Neural cell (in vitro differentiated cells): ENCODE measurements at regions not wholly inside any gene's neighbourhood (a gene's known extent, or its start where the extent isn't known, plus 50 kb on each side); places are given as distances from the start of the nearest gene placed in this dataset.

Experiments
- H2AFZ ChIP-seq: fragments of 200-600, 300-800 bp; sonication (generic), shearing (Covaris generic); 2 replicates; pipeline ENCODE4 v1.6.0; 2014; ENCODE audit warnings: low read depth, mild to moderate bottlenecking, antibody characterized with exemption, low read length, moderate library complexity
- H3F3A ChIP-seq: fragments of 200-600 bp; shearing (Covaris generic); 2 replicates; pipeline ENCODE4 v1.6.1; 2016; ENCODE audit warnings: mild to moderate bottlenecking, moderate library complexity, mixed read lengths, antibody characterized with exemption, low read length; ENCODE audit not compliant: insufficient read depth, poor library complexity, severe bottlenecking
- H3K27ac ChIP-seq: fragments of 200-600, 300-800 bp; sonication (generic), shearing (Covaris generic); 2 replicates; pipeline ENCODE4 v1.5.1; 2014; ENCODE audit warnings: mild to moderate bottlenecking, low read length, moderate library complexity
- H3K27me3 ChIP-seq: fragments of 300-800, 200-600 bp; sonication (generic), shearing (Covaris generic); 2 replicates; pipeline ENCODE4 v1.6.0; 2014; ENCODE audit warnings: mild to moderate bottlenecking, low read depth, low read length, moderate library complexity; ENCODE audit not compliant: insufficient read depth
- H3K36me3 ChIP-seq: fragments of 300-800, 200-600 bp; sonication (generic), shearing (Covaris generic); 2 replicates; pipeline ENCODE4 v1.5.1; 2014; ENCODE audit warnings: mild to moderate bottlenecking, antibody characterized with exemption, low read length, moderate library complexity; ENCODE audit not compliant: insufficient read depth
- H3K4me2 ChIP-seq: fragments of 300-800, 200-600 bp; sonication (generic), shearing (Covaris generic); 2 replicates; pipeline ENCODE4 v1.6.0; 2014; ENCODE audit warnings: mild to moderate bottlenecking, low read length
- H3K4me3 ChIP-seq: fragments of 300-800, 200-600 bp; sonication (generic), shearing (Covaris generic); 2 replicates; pipeline ENCODE4 v1.5.1; 2014; ENCODE audit warnings: mild to moderate bottlenecking, low read length, moderate library complexity
- H3K79me2 ChIP-seq: fragments of 200-600 bp; shearing (Covaris generic); replicated peaks from 2 replicates; pipeline ENCODE4 v1.6.0; 2014; ENCODE audit warnings: mild to moderate bottlenecking, low read length, moderate library complexity; ENCODE audit not compliant: insufficient read depth
- H3K9ac ChIP-seq: fragments of 300-800, 200-600 bp; sonication (generic), shearing (Covaris generic); 2 replicates; pipeline ENCODE4 v1.6.1; 2016; ENCODE audit warnings: mild to moderate bottlenecking, low read length, mixed read lengths
- H3K9me2 ChIP-seq: fragments of 200-600 bp; shearing (Covaris generic); 2 replicates; pipeline ENCODE4 v1.6.1; 2016; ENCODE audit warnings: mild to moderate bottlenecking, low read length, mixed read lengths; ENCODE audit not compliant: insufficient read depth
- H3K9me3 ChIP-seq: fragments of 200-600, 300-800 bp; sonication (generic), shearing (Covaris generic); 2 replicates; pipeline ENCODE4 v1.6.1; 2016; ENCODE audit warnings: mild to moderate bottlenecking, mixed run types, low read length, moderate library complexity, mixed read lengths
- H4K20me1 ChIP-seq: fragments of 200-600 bp; shearing (Covaris generic); 2 replicates; pipeline ENCODE4 v1.6.1; 2016; ENCODE audit warnings: mild to moderate bottlenecking, mixed run types; ENCODE audit not compliant: insufficient read depth
- EP300 ChIP-seq: fragments of 450-650 bp; conservative IDR thresholded peaks from 2 replicates; pipeline ENCODE4 v1.6.1; 2014; ENCODE audit warnings: antibody characterized with exemption, mild to moderate bottlenecking, moderate library complexity; ENCODE audit not compliant: poor library complexity, severe bottlenecking
- EZH2 ChIP-seq: fragments of 200-600, 300-800 bp; shearing (Covaris generic), sonication (generic); IDR thresholded peaks from 2 replicates; pipeline ENCODE4 v1.6.1; 2014; ENCODE audit warnings: antibody characterized with exemption, low read length, borderline replicate concordance, mild to moderate bottlenecking; ENCODE audit not compliant: insufficient read depth, poor library complexity, severe bottlenecking
- MXI1 ChIP-seq: fragments of 450-650 bp; conservative IDR thresholded peaks from 2 replicates; pipeline ENCODE4 v1.6.1; 2014; ENCODE audit warnings: antibody characterized with exemption, mild to moderate bottlenecking; ENCODE audit not compliant: poor library complexity, severe bottlenecking
- POLR2AphosphoS5 ChIP-seq: IDR thresholded peaks from 2 replicates; pipeline ENCODE4 v1.6.1; 2012
- RAD21 ChIP-seq: fragments of 450-650 bp; conservative IDR thresholded peaks from 2 replicates; pipeline ENCODE4 v1.6.1; 2014; ENCODE audit warnings: antibody characterized with exemption, mild to moderate bottlenecking, moderate library complexity
- SMC3 ChIP-seq: fragments of 450-650 bp; conservative IDR thresholded peaks from 2 replicates; pipeline ENCODE4 v1.6.1; 2014; ENCODE audit warnings: antibody characterized with exemption, mild to moderate bottlenecking, moderate library complexity; ENCODE audit not compliant: poor library complexity
- TAF1 ChIP-seq: IDR thresholded peaks from 2 replicates; pipeline ENCODE4 v1.6.1; 2012; ENCODE audit warnings: low read depth
- TF ChIP-seq, protein P1 (sequence below): IDR thresholded peaks from 2 replicates; pipeline ENCODE4 v1.6.1; 2012; ENCODE audit warnings: borderline replicate concordance
- TF ChIP-seq, protein P2 (sequence below): fragments of 450-650 bp; IDR thresholded peaks from 2 replicates; pipeline ENCODE4 v1.5.1; 2014; ENCODE audit warnings: antibody characterized with exemption, mild to moderate bottlenecking, moderate library complexity; ENCODE audit not compliant: poor library complexity, severe bottlenecking

DNA sequence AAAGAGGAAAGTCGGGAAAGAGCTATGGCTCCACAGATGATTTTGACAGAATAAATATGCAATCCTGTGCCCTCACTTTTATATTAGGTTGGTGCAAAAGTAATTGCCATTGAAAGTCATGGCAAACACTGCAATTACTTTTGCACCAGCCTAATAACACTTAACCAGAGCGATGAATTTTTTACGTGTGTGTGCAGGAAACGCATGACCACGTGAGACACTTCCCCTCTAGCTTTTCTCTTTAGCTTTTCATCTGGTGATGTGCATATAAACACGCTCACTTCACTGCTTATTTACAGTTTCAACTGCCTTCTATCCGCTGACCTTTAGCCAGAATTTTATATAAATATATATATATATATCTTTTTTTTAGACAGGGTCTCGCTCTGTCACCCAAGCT, 216.3 kb upstream of the PSMD7 start:
- Histone ChIP-seq H3K79me2 (no peaks in the 10 kb centered on the region), H3K36me3 (no peaks in the 10 kb centered on the region), H3K9me3 (no peaks in the 10 kb centered on the region)

DNA sequence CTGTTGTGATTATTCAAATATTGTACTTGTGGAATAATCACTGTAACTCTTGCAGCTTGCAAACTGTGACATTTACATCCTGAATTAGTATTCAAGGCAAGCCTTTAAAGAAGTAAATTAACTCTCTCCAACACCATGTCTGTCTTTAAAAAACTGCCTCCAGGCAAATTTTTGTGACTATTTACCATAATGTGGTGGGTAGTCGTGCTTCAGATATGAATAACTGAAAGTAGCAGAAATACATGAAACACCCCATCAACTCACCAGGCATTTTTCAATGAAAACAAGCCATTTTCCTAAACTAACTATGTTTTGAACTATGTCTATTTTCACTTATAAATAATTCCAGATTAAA, 217.4 kb upstream of the PSMD7 start:
- no peak overlapping the region for H3K27ac ChIP-seq
- no peak for TF ChIP-seq RAD21
- TF ChIP-seq TAF1, result no peak
- no peak for TF ChIP-seq EP300
- no peak for TF ChIP-seq MXI1
- no peak for TF ChIP-seq POLR2AphosphoS5
- TF ChIP-seq SMC3, result no peak
- TF ChIP-seq EZH2, result no peak
- TF ChIP-seq, protein P1, sequence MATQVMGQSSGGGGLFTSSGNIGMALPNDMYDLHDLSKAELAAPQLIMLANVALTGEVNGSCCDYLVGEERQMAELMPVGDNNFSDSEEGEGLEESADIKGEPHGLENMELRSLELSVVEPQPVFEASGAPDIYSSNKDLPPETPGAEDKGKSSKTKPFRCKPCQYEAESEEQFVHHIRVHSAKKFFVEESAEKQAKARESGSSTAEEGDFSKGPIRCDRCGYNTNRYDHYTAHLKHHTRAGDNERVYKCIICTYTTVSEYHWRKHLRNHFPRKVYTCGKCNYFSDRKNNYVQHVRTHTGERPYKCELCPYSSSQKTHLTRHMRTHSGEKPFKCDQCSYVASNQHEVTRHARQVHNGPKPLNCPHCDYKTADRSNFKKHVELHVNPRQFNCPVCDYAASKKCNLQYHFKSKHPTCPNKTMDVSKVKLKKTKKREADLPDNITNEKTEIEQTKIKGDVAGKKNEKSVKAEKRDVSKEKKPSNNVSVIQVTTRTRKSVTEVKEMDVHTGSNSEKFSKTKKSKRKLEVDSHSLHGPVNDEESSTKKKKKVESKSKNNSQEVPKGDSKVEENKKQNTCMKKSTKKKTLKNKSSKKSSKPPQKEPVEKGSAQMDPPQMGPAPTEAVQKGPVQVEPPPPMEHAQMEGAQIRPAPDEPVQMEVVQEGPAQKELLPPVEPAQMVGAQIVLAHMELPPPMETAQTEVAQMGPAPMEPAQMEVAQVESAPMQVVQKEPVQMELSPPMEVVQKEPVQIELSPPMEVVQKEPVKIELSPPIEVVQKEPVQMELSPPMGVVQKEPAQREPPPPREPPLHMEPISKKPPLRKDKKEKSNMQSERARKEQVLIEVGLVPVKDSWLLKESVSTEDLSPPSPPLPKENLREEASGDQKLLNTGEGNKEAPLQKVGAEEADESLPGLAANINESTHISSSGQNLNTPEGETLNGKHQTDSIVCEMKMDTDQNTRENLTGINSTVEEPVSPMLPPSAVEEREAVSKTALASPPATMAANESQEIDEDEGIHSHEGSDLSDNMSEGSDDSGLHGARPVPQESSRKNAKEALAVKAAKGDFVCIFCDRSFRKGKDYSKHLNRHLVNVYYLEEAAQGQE, result no peak
- TF ChIP-seq, protein P2, sequence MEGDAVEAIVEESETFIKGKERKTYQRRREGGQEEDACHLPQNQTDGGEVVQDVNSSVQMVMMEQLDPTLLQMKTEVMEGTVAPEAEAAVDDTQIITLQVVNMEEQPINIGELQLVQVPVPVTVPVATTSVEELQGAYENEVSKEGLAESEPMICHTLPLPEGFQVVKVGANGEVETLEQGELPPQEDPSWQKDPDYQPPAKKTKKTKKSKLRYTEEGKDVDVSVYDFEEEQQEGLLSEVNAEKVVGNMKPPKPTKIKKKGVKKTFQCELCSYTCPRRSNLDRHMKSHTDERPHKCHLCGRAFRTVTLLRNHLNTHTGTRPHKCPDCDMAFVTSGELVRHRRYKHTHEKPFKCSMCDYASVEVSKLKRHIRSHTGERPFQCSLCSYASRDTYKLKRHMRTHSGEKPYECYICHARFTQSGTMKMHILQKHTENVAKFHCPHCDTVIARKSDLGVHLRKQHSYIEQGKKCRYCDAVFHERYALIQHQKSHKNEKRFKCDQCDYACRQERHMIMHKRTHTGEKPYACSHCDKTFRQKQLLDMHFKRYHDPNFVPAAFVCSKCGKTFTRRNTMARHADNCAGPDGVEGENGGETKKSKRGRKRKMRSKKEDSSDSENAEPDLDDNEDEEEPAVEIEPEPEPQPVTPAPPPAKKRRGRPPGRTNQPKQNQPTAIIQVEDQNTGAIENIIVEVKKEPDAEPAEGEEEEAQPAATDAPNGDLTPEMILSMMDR, result no peak
- no peaks in the 10 kb centered on the region for H3K9me2 ChIP-seq
- H3K36me3 ChIP-seq, result no peaks in the 10 kb centered on the region
- H2AFZ ChIP-seq, result no peak overlapping the region
- no peaks in the 10 kb centered on the region for H4K20me1 ChIP-seq
- no peaks in the 10 kb centered on the region for H3F3A ChIP-seq
- H3K4me3 ChIP-seq, result no peak overlapping the region
- no peaks in the 10 kb centered on the region for H3K79me2 ChIP-seq
- H3K9me3 ChIP-seq, result no peaks in the 10 kb centered on the region
- no peaks in the 10 kb centered on the region for H3K27me3 ChIP-seq
- H3K9ac ChIP-seq, result no peak overlapping the region
- no peak overlapping the region for H3K4me2 ChIP-seq

More for the DNA sequence above, 216.3 kb upstream of the PSMD7 start:
- no peaks in the 10 kb centered on the region for H3K9me2 ChIP-seq
- H3K27me3 ChIP-seq, result no peaks in the 10 kb centered on the region
- no peak for TF ChIP-seq POLR2AphosphoS5
- TF ChIP-seq, protein P1, result no peak
- TF ChIP-seq RAD21, result no peak
- no peak for TF ChIP-seq TAF1
- TF ChIP-seq, protein P2, result no peak
- TF ChIP-seq MXI1, result no peak
- TF ChIP-seq SMC3, result no peak
- TF ChIP-seq EP300, result no peak
- no peak for TF ChIP-seq EZH2
- H4K20me1 ChIP-seq, result no peaks in the 10 kb centered on the region
- no peak overlapping the region for H3K4me3 ChIP-seq
- no peak overlapping the region for H3K9ac ChIP-seq
- H3K27ac ChIP-seq, result no peak overlapping the region
- no peak overlapping the region for H3K4me2 ChIP-seq
- H3F3A ChIP-seq, result no peaks in the 10 kb centered on the region
- no peak overlapping the region for H2AFZ ChIP-seq
